Neural progenitor cell (in vitro differentiated cells): ENCODE measurements at regions not wholly inside any gene's neighbourhood (a gene's known extent, or its start where the extent isn't known, plus 50 kb on each side); places are given as distances from the start of the nearest gene placed in this dataset.

ENCODE experiments used
- EZH2 ChIP-seq: fragments of 200-600 bp; sonication (generic); IDR thresholded peaks from 2 replicates; pipeline ENCODE4 v1.6.1; 2017; ENCODE audit warnings: antibody characterized with exemption, mild to moderate bottlenecking, moderate library complexity
- EZH2phosphoT487 ChIP-seq: fragments of 200-600 bp; sonication (generic); IDR thresholded peaks from 2 replicates; pipeline ENCODE4 v1.6.1; 2017; ENCODE audit warnings: antibody characterized with exemption
- TF ChIP-seq, protein P1 (sequence below): fragments of 200-600 bp; sonication (generic); IDR thresholded peaks from 2 replicates; pipeline ENCODE4 v1.5.1; 2017; ENCODE audit warnings: antibody characterized with exemption, mild to moderate bottlenecking

- TF ChIP-seq, protein P1, sequence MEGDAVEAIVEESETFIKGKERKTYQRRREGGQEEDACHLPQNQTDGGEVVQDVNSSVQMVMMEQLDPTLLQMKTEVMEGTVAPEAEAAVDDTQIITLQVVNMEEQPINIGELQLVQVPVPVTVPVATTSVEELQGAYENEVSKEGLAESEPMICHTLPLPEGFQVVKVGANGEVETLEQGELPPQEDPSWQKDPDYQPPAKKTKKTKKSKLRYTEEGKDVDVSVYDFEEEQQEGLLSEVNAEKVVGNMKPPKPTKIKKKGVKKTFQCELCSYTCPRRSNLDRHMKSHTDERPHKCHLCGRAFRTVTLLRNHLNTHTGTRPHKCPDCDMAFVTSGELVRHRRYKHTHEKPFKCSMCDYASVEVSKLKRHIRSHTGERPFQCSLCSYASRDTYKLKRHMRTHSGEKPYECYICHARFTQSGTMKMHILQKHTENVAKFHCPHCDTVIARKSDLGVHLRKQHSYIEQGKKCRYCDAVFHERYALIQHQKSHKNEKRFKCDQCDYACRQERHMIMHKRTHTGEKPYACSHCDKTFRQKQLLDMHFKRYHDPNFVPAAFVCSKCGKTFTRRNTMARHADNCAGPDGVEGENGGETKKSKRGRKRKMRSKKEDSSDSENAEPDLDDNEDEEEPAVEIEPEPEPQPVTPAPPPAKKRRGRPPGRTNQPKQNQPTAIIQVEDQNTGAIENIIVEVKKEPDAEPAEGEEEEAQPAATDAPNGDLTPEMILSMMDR, result no peak
- TF ChIP-seq EZH2 (no peak), EZH2phosphoT487 (no peak)
These were observed 274.2 kb downstream of the ZIC4 start for GRCh38 chr3:147132168-147132567.
